GM21515 (cell line): ENCODE measurements at regions not wholly inside any gene's neighbourhood (a gene's known extent, or its start where the extent isn't known, plus 50 kb on each side); places are given as distances from the start of the nearest gene placed in this dataset.

Source experiments
- ATAC-seq: cut with Tn5 transposase; IDR thresholded peaks from one replicate; pipeline ENCODE4 v1.9.1; 2021; ENCODE audit not compliant: unreplicated experiment

GRCh38 chr16:86898386-86898785 lies 320.0 kb downstream of the FOXL1 start:
- ATAC-seq = no peak

- no peak for ATAC-seq
Observed at GRCh38 chr16:86899151-86899550, 320.8 kb downstream of the FOXL1 start.

DNA sequence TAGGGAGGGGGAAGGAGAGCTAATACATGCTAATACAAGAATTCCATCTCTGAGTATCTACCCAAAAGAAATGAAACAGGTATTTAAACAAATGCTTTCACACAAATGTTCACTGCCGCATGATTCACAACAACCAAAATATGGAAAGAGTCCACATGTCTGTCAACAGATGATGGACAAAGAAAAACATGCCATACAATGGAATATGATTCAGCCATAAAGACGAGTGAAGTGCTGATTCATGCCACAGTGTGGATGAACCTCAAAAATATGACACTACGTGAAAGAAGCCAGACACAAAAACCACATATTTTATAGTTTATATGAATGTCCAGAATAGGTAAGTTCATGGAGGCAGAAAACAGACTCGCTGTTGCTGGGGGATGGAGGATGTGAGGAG lies 321.4 kb downstream of the FOXL1 start:
- no peak for ATAC-seq

- no peak for ATAC-seq
Observed at GRCh38 chr16:86901483-86901882, 323.1 kb downstream of the FOXL1 start.

- ATAC-seq = no peak
Observed at GRCh38 chr16:86902656-86903001, 324.3 kb downstream of the FOXL1 start.

DNA sequence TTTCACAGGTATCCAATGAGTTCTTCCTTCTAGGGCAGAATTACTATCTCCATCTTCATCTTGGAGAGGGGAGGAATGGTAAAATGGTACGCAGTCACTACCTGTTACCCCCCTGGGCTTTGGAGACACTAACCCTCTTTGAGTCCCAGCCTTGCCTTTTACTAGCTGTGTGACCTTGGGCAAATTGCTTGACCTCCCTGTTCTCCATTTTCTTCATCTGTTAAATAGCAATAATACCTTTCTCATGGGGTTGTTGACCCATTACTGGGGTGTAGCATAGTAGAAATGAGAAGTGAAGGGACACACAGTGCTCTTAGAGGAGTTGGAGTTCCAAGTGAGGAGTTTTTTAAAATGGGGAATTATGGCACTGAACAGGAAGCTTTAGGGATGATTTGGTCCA lies 324.7 kb downstream of the FOXL1 start:
- ATAC-seq = no peak

DNA sequence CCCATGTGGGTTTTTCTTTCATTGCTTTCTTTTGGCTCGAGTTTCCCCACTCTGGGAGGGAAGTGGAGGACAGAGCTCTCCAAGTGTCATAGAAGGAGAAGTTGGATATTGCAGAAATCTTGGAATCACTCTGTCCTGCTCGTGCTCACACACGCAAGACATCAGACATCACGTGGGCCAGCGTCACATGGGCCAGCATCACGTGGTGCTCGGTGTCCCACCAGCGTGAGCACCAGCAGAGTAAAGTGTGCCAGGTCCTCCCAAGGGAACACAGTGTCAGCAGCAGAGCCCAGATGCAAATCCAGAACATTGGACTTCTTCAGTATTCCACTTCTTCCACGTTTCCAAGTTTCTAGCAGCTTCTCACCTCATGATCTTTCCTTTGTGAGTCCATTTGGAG lies 327.0 kb downstream of the FOXL1 start:
- no peak for ATAC-seq

DNA sequence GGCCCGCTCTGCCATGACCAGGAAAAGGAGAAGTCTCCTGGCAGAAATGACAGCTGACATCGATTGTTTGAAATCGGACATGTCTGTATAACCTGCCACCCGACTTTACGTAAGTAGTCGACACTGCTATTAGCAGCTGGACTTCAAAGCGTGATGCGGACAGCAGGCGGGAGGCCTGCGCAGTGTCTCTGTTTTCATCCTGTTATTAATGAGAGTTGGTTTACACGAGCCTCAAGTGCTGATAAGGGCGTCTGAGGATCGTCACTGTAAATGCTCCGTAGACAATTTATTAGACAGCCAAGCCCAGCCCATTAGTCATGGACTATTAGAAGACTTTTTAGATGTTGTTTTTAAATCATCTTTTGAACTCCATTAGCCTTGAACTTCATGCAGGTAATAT lies 328.3 kb downstream of the FOXL1 start:
- ATAC-seq = no peak

- ATAC-seq = no peak
Observed at GRCh38 chr16:86909359-86910160, 331.2 kb downstream of the FOXL1 start.

GRCh38 chr16:86910161-86910769 lies 331.9 kb downstream of the FOXL1 start:
- ATAC-seq = no peak

- ATAC-seq = no peak
Observed at GRCh38 chr16:86911437-86911958, 333.1 kb downstream of the FOXL1 start.

GRCh38 chr16:86913886-86914285 lies 335.5 kb downstream of the FOXL1 start:
- no peak for ATAC-seq

DNA sequence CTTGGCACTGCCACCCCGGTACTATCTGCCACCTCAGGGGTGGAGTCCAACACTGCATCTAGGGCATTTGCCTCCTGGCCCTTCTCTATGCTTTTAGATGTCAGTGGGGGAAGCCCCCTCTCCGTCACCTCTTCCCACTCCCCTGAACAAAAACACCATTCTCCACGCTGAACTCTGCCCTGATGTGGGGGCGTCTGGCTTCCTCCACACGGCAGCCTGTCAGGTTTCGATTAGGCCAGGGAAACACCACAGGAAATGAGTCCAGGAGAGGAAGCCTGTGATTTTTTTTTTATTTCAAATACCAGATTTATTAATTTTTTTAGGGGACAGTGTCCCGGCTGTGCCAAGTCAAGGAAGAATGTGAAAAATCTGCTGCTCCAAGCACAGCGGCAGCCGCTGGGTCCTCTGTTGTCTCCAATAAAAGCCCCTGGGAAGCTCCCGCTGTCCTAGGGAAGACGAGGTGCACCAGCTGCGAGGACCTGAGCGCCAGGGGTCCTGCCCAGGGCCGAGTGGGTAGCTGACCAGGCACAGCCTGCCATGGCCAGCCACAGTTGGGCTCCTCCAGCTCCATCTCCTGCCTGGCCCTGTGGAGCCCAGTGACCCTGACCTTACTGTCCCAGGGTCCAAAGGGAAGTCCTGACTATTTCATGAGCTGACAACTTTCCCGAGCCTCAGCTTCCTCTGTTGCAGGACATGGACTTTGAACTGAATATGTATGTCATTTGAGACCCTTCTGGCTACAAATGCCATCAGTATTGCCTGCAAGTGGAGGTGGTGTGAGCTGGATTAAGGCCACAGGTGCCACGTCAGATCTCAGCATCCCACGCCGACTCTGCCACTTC lies 336.7 kb downstream of the FOXL1 start:
- no peak for ATAC-seq

GRCh38 chr16:86917471-86918365 lies 339.4 kb downstream of the FOXL1 start:
- ATAC-seq = no peak

- no peak for ATAC-seq
Observed at GRCh38 chr16:86918637-86919036, 340.3 kb downstream of the FOXL1 start.

DNA sequence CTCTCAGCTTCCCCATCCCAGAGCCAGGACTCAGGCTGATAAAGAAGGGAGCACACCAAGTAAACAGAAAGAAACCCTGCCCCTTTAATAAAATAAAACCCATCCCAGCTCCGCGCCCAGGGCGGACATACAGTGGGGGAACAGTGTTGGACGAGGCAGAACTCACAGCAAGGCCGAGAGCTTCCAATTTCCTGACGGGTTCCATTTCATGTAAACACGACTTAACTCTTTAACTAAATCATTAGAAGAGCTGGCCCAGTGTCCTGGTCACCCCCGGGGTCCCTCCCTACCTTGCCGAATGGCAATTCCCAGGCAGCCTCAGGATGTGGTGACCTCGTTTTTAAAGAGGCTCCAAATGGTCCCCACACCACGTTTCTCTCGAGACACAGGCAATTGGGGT lies 340.7 kb downstream of the FOXL1 start:
- no peak for ATAC-seq

DNA sequence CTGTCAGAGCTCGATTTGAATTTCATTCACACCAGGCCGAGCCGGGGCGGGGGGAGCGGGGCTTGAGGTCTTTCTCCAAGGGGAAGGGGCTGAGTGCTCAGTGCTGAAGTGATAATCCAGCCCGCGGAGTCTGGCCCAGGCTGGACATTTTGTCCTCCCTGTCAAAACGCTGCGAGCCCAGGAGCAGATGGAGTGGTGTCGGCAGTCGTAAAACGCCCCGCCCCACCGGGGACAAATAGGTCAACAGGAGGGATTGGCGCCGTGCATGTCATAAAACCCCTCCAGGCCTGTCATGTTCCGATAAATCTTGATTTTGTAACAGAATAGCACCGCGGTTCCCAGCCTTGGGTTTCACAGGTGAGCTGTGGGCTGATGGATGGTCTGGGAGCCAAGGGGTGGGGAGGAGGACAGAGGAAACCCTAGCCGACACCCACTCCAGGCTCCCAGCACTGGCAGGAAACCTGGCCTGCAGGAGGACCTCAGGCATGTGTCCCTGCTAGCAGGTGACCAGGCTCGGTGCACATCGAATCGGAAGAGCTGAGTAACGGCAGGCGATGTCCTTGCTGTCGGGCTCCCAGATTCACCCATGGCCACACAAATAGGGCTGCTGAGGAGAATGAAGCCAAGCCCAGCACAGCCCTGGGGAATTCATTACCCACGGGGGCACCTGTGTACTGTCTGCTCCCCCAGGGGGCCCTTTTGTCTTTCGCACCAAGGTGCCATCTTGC lies 341.4 kb downstream of the FOXL1 start:
- ATAC-seq = no peak

GRCh38 chr16:86921289-86921688 lies 342.9 kb downstream of the FOXL1 start:
- ATAC-seq = no peak

- ATAC-seq = no peak
Observed at GRCh38 chr16:86922311-86922710, 344.0 kb downstream of the FOXL1 start.

GRCh38 chr16:86923656-86924055 lies 345.3 kb downstream of the FOXL1 start:
- no peak for ATAC-seq
